ENCODE measurements at regions not wholly inside any gene's neighbourhood (a gene's known extent, or its start where the extent isn't known, plus 50 kb on each side); places are given as distances from the start of the nearest gene placed in this dataset.
A peak's percentile ranks its signal among the peaks of the same experiment; 100 is the strongest.

DNA sequence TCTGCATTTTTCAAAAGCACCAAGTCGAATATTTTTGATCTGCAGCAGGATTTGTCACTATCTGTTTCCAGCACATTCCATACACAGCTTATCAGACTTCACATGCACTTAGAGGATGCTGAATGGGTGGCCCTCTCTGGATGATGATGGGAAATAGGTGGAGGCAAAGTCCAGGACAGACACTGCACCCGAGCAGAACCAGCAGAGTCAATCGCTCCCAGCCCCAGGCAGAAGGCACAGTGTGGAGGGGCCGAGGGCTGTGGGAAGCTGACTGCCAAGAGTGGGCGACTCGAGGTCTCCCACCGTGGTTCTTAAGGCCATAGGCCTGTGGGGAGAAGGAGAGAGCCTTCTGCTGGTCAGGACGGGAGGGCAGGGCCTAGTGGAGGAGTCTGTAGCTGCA is 490.2 kb upstream of the MGMT start:
- Mint-ChIP-seq H3K27me3 (ENCODE audit: unreplicated experiment) (peaks cover 4% of the 10 kb centered on the region), H3K4me3 (ENCODE audit: unreplicated experiment) (no peak overlapping the region), H3K36me3 (ENCODE audit: unreplicated experiment) (no peaks in the 10 kb centered on the region), H3K9me3 (ENCODE audit: unreplicated experiment) (peaks cover 1% of the 10 kb centered on the region), H3K27ac (ENCODE audit: unreplicated experiment) (no peak overlapping the region), H3K4me1 (ENCODE audit: low read depth, unreplicated experiment) (peaks cover 8% of the 10 kb centered on the region)
- DNase-seq = no peak
- TF ChIP-seq, protein P1, sequence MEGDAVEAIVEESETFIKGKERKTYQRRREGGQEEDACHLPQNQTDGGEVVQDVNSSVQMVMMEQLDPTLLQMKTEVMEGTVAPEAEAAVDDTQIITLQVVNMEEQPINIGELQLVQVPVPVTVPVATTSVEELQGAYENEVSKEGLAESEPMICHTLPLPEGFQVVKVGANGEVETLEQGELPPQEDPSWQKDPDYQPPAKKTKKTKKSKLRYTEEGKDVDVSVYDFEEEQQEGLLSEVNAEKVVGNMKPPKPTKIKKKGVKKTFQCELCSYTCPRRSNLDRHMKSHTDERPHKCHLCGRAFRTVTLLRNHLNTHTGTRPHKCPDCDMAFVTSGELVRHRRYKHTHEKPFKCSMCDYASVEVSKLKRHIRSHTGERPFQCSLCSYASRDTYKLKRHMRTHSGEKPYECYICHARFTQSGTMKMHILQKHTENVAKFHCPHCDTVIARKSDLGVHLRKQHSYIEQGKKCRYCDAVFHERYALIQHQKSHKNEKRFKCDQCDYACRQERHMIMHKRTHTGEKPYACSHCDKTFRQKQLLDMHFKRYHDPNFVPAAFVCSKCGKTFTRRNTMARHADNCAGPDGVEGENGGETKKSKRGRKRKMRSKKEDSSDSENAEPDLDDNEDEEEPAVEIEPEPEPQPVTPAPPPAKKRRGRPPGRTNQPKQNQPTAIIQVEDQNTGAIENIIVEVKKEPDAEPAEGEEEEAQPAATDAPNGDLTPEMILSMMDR (IDR thresholded peaks at IDR 0.05; ENCODE audit: partially characterized antibody, unreplicated experiment) = no peak

DNA sequence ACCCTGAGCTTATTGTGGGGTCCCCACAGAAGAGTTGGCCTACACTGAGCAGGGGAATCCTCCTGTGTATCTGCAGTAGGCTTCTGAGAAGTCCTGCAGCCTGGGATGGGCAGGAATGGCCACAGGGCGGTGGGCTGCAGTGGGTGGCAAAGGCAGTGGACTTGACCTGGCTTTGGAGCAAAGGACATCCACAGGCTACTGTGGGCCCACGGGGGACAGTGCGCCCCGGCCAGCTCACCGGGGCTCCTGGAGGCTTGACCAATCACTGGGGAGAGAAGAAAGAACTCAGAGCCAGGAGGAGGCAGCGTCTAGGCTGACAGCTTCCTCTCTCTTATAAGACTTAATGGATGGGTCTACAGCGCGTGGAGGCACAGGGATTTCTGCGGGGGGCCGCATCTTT is 488.8 kb upstream of the MGMT start:
- peaks cover 4% of the 10 kb centered on the region for H3K27me3 Mint-ChIP-seq (ENCODE audit: unreplicated experiment)
- no peaks in the 10 kb centered on the region for H3K36me3 Mint-ChIP-seq (ENCODE audit: unreplicated experiment)
- no peak for DNase-seq

DNA sequence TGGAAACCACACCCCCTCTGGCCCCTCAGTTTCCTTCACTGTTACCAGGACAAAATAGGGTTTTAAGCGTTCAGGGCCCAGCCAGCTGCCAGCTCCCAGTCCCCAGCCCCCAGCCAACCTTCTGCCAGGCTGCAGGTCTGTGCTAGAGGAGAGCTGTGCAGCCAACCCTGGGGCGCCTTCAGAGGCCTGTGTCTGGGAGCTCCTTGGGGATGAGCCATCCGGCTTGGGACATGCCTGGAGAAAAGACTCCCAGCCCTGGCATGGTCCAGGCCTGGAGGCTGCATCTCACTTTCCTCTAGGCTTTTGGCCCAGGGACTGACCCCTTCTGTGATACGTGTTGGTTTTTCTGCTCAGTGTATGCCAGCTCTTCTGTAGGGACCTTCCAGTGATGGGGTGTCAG is 487.6 kb upstream of the MGMT start:
- no peak for DNase-seq
- H3K4me1 Mint-ChIP-seq (ENCODE audit: low read depth, unreplicated experiment) = peaks cover 5% of the 10 kb centered on the region
- peaks cover 4% of the 10 kb centered on the region for H3K27me3 Mint-ChIP-seq (ENCODE audit: unreplicated experiment)
- H3K27ac Mint-ChIP-seq (ENCODE audit: unreplicated experiment) = no peak overlapping the region
- no peaks in the 10 kb centered on the region for H3K36me3 Mint-ChIP-seq (ENCODE audit: unreplicated experiment)
- H3K9me3 Mint-ChIP-seq (ENCODE audit: unreplicated experiment) = peaks cover 1% of the 10 kb centered on the region
- H3K4me3 Mint-ChIP-seq (ENCODE audit: unreplicated experiment) = no peak overlapping the region
- TF ChIP-seq, protein P1 (IDR thresholded peaks at IDR 0.05; ENCODE audit: partially characterized antibody, unreplicated experiment) = no peak

More for the DNA sequence above, 488.8 kb upstream of the MGMT start:
- TF ChIP-seq, protein P1 (IDR thresholded peaks at IDR 0.05; ENCODE audit: partially characterized antibody, unreplicated experiment) = no peak
- H3K27ac Mint-ChIP-seq (ENCODE audit: unreplicated experiment) = no peak overlapping the region
- peaks cover 8% of the 10 kb centered on the region for H3K4me1 Mint-ChIP-seq (ENCODE audit: low read depth, unreplicated experiment)
- no peak overlapping the region for H3K4me3 Mint-ChIP-seq (ENCODE audit: unreplicated experiment)
- peaks cover 1% of the 10 kb centered on the region for H3K9me3 Mint-ChIP-seq (ENCODE audit: unreplicated experiment)

DNA sequence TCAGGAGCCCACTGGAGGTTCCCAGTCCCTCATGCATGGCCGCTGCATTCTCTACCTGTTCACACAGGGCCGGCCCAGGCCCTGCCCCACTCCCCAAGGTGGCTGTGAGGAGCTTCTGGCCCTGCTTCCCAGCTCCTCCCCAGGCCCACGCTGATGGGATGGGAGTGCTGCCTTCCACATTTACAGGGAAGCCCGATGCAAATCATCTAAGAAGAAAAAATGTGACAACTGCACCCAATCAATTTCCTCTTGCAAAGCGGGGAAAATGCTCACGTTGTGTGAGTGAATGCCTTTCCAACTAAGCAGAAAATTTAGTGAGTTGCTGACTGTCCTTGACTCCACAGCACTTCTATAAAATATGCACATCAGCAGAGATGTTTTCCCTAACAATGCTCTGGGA is 485.8 kb upstream of the MGMT start:
- Mint-ChIP-seq H3K27ac (ENCODE audit: unreplicated experiment) (no peak overlapping the region), H3K36me3 (ENCODE audit: unreplicated experiment) (no peaks in the 10 kb centered on the region), H3K4me3 (ENCODE audit: unreplicated experiment) (no peak overlapping the region), H3K9me3 (ENCODE audit: unreplicated experiment) (peaks cover 1% of the 10 kb centered on the region), H3K4me1 (ENCODE audit: low read depth, unreplicated experiment) (peaks cover 5% of the 10 kb centered on the region), H3K27me3 (ENCODE audit: unreplicated experiment) (peaks cover 4% of the 10 kb centered on the region)
- TF ChIP-seq, protein P1 (IDR thresholded peaks at IDR 0.05; ENCODE audit: partially characterized antibody, unreplicated experiment) = no peak
- DNase-seq = no peak

DNA sequence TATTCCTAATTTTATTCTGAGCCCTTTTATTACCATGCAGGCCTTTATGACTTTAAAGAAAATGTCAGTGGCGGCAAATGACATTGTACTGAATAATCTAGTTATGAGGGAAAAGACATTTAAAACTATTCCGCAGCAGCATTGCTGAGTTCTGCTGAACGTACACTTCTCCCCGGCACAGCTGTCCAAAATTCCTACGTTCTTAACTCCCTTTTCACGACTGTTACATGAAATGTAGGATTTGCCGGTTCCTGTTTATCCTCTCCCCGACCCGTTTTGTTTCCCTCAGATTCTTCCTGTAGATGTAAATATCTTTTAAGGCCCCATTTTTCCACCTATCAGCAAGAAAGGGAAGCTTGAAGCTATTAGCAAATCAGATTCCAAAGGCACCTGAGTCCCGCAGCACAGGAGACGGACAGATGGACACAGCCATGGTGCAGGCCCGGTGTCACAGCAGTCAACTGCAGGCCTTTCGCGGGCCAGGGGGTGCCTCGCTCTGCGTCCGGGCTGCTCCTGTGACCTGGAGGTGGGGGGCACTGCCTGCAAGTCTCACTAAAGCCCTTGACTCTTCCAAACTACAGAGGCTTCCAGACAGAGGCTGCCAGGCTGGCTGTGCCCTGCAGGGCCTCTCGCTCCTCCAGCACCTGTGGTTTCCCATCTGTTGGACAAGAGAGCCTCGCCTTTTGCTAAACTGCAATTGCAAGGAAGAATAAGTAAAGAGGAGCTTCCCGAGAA is 485.0 kb upstream of the MGMT start:
- no peaks in the 10 kb centered on the region for H3K9me3 Mint-ChIP-seq (ENCODE audit: unreplicated experiment)
- no peaks in the 10 kb centered on the region for H3K27me3 Mint-ChIP-seq (ENCODE audit: unreplicated experiment)
- H3K4me1 Mint-ChIP-seq (ENCODE audit: low read depth, unreplicated experiment) = peaks cover 5% of the 10 kb centered on the region
- H3K27ac Mint-ChIP-seq (ENCODE audit: unreplicated experiment) = no peak overlapping the region
- no peak overlapping the region for H3K4me3 Mint-ChIP-seq (ENCODE audit: unreplicated experiment)
- no peaks in the 10 kb centered on the region for H3K36me3 Mint-ChIP-seq (ENCODE audit: unreplicated experiment)
- DNase-seq = peak; percentile 30
- TF ChIP-seq, protein P1 (IDR thresholded peaks at IDR 0.05; ENCODE audit: partially characterized antibody, unreplicated experiment) = no peak
